ENCODE measurements at regions not wholly inside any gene's neighbourhood (a gene's known extent, or its start where the extent isn't known, plus 50 kb on each side); places are given as distances from the start of the nearest gene placed in this dataset.

DNA sequence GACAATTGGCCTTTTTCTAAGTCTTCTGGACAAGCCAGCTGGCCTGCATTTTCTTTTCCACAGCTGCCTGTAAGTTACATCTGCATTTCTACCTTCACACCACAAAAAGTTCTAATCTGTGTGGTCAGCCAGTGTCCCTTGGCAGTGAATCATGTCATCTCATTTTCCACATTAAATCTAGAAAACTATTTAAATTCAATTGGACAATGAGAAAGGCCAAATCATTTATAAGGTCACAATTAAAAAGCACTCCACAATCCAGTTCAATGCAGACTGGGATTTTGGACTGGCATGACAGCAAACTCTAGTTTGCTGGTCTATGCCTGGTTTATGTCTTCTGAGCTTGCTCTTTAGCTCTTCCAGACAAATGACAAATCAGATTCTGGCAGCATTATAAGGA lies 494.2 kb upstream of the SPHKAP start:
- TF ChIP-seq, protein P1, sequence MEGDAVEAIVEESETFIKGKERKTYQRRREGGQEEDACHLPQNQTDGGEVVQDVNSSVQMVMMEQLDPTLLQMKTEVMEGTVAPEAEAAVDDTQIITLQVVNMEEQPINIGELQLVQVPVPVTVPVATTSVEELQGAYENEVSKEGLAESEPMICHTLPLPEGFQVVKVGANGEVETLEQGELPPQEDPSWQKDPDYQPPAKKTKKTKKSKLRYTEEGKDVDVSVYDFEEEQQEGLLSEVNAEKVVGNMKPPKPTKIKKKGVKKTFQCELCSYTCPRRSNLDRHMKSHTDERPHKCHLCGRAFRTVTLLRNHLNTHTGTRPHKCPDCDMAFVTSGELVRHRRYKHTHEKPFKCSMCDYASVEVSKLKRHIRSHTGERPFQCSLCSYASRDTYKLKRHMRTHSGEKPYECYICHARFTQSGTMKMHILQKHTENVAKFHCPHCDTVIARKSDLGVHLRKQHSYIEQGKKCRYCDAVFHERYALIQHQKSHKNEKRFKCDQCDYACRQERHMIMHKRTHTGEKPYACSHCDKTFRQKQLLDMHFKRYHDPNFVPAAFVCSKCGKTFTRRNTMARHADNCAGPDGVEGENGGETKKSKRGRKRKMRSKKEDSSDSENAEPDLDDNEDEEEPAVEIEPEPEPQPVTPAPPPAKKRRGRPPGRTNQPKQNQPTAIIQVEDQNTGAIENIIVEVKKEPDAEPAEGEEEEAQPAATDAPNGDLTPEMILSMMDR (conservative IDR thresholded peaks at IDR 0.05), result no peak
- no peak for TF ChIP-seq ZFX (IDR thresholded peaks at IDR 0.05)
- H3K27ac ChIP-seq, result no peak overlapping the region

GRCh38 chr2:228675091-228675490 lies 493.6 kb upstream of the SPHKAP start:
- no peak overlapping the region for H3K27ac ChIP-seq
- no peak for TF ChIP-seq ZFX (IDR thresholded peaks at IDR 0.05)
- TF ChIP-seq, protein P1 (conservative IDR thresholded peaks at IDR 0.05), result no peak

GRCh38 chr2:228673876-228674554 lies 492.5 kb upstream of the SPHKAP start:
- TF ChIP-seq, protein P1 (conservative IDR thresholded peaks at IDR 0.05), result no peak
- no peak for TF ChIP-seq ZFX (IDR thresholded peaks at IDR 0.05)
- H3K27ac ChIP-seq, result no peak overlapping the region

GRCh38 chr2:228669690-228670089 lies 488.2 kb upstream of the SPHKAP start:
- no peak overlapping the region for H3K27ac ChIP-seq
- TF ChIP-seq, protein P1 (conservative IDR thresholded peaks at IDR 0.05), result no peak
- TF ChIP-seq ZFX (IDR thresholded peaks at IDR 0.05), result no peak

- TF ChIP-seq ZFX (IDR thresholded peaks at IDR 0.05), result no peak
- TF ChIP-seq, protein P1 (conservative IDR thresholded peaks at IDR 0.05), result no peak
- no peak overlapping the region for H3K27ac ChIP-seq
Measured at GRCh38 chr2:228665232-228665631, 483.7 kb upstream of the SPHKAP start.

DNA sequence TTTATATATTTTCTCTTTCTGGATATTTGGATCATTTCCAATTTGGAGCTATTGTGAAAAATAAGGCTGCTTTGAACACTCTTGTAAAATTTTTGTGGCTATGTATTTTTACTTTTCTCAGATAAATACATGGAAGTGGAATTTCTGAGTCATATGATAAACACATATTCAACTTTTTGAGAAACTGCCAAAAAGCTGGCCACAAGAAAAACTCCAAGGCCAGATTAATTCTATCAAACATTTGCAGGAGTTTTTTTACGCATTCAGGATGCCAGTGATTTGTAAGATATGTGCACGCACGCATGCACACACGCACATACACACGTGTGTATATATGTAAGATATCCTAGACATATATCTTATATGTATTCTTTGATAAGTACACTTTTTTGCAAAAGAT lies 477.5 kb upstream of the SPHKAP start:
- no peak overlapping the region for H3K27ac ChIP-seq
- TF ChIP-seq, protein P1 (conservative IDR thresholded peaks at IDR 0.05), result no peak
- TF ChIP-seq ZFX (IDR thresholded peaks at IDR 0.05), result no peak

- TF ChIP-seq, protein P1 (conservative IDR thresholded peaks at IDR 0.05), result peak; percentile 57
- TF ChIP-seq ZFX (IDR thresholded peaks at IDR 0.05), result no peak
- H3K27ac ChIP-seq, result no peak overlapping the region
Measured at GRCh38 chr2:228657807-228658402, 476.4 kb upstream of the SPHKAP start.

Data from C4-2B (cell line).